DMS153 (cell line): ENCODE measurements at regions not wholly inside any gene's neighbourhood (a gene's known extent, or its start where the extent isn't known, plus 50 kb on each side); places are given as distances from the start of the nearest gene placed in this dataset.

ENCODE experiments used
- DNase-seq: peaks from one replicate; lab custom pipeline; 2025; lab: John Stamatoyannopoulos, UW

GRCh38 chr7:124692425-124692824 is 73.2 kb downstream of the GPR37 start:
- DNase-seq: no peak

GRCh38 chr7:124690840-124691239 is 74.8 kb downstream of the GPR37 start:
- DNase-seq: no peak

- DNase-seq: no peak
Observed at GRCh38 chr7:124689931-124690330, 75.7 kb downstream of the GPR37 start.

- no peak for DNase-seq
Observed at GRCh38 chr7:124689523-124689922, 76.1 kb downstream of the GPR37 start.

GRCh38 chr7:124688991-124689390 is 76.6 kb downstream of the GPR37 start:
- no peak for DNase-seq

DNA sequence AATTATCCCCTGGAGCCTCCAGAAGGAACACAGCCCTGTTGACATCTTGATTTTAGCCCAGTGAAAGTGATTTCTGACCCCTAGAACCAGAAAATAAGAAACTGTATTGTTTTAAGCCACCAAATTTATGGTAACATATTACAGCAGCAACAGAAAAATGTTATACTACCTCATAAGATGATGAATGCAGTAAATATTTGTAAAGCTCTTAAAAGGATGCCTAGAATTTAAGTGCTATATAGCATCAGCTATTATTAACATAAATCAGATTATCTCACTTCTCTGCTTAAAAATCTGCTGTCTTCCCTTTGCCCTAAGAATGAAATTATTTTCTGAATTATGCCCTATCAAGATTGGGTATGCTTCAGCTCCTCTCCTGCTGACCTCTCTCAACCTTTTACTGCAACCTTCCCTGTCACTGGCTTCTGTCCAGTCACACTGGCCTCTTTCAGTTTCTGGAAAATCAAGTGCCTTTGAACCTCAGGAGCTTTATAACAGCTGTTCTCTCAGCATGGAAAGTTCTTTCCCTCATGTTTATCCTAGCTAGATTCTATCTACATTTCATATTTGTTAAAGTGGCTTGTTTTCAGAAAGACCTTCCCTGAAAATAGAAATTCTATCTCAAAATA is 78.9 kb downstream of the GPR37 start:
- no peak for DNase-seq

- no peak for DNase-seq
Observed at GRCh38 chr7:124681946-124682345, 83.6 kb downstream of the GPR37 start.

DNA sequence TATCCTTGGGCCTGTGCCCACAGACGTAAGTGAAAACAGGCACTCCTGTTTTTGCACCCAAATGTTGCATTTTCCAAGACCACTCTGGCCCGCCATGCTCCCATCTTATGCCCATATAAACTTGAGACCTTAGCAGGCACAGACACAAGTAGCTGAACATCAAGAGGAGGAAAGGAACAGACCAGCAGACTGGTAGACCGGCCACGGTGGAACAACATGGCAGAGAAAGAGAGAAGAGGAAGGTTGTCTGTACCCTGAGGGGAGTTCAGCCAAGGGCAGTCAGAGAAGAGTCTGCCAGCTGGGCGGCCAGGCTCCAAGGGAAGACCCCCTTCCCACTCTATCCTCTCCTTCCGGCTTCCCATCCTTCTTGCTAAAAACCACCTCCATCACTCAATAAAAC is 85.3 kb downstream of the GPR37 start:
- no peak for DNase-seq

GRCh38 chr7:124679586-124680225 is 85.9 kb downstream of the GPR37 start:
- no peak for DNase-seq

GRCh38 chr7:124679146-124679545 is 86.4 kb downstream of the GPR37 start:
- DNase-seq: no peak

DNA sequence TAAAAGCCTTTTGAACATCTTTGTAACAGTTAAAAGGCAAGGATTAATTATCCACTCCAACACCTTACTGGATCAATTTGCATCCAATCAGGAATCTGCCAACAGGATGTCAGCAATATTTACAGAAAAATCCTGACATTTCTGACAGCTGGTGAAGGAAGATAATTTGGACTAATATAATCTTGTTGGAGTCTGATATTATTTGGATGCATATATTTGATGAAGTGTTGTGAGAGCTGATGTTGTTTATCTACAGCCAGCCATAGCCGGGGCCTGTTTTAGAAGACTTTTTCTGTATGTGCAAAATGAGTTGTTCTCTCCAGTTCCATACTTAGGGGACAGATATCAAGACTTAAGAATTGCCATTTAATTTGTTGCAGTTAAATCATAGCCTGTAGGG is 91.1 kb downstream of the GPR37 start:
- DNase-seq: no peak

- DNase-seq: no peak
Observed at GRCh38 chr7:124672011-124672410, 93.6 kb downstream of the GPR37 start.

DNA sequence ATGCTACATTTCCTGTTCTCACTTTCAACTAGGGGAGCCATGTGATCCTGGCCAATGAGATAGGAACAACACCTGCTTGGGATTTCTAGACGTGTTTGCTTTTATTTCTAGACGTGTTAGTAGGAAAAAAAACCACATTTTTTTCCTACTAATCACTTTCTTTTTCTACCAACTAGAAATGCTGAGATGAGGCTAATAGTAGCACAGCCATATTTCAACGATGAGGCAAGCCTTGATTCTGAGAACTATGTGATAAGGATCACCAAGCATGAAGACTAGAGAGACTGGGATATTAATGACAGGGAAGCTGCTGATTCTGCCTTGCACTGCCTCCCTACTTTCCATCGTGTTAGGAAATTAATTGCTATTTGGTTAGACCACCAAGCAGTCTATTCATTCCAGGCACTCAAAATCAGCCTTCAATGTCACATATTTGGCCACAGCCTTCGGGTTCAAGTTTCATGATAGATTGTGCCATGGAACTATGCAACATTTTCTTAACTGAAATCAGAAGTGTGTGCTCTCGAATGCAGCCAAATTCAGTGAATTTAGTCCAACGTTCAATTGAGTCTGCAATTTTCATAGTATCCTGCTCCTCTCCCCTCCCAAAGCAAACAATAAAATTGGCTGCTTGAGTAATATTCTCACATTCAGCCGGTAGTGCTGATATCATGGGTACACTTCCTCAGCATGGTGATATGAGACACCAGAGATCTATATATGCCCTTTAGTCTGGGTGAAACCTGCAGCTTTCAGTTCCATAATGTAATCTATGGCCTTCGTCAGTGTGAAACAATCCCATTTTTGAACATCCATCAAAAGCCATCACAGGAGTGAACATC is 98.1 kb downstream of the GPR37 start:
- peak; percentile 6 for DNase-seq

DNA sequence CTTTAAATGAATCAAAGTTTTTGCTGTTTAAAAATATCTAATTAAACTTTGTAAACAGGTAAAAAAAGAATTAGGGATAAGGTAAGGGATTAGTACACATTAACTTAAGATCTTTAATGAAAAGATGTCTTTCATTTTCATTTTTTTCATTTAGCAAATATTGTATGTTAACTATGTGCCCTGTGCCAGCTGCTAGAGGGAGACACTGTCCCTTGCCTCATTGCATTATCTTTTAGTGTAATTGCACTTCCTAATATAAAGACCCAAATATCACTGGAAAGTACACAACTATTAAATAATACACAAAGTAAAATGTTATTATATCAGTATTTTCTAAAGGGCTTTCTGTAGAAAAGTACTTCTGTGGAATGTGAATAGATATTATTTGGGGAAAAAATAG is 102.7 kb downstream of the GPR37 start:
- DNase-seq: no peak

DNA sequence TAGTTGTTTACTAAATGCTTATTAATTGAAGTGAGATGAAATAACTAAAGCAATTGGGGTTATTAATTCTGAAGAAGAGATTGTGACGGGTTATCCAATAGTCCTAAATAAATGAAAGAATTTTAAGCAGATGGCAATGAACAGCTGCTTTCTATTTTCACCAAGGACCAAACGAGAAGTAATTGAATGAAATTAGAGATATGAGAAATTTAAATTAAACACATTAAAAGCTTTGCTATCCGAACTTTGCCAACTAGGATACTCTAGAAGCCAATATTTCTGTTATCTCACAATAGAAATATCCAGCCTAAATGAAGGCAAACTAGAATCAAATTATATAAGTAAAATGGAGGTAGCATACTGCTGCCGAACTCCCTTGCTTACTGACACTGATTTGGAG is 103.2 kb downstream of the GPR37 start:
- DNase-seq: no peak

DNA sequence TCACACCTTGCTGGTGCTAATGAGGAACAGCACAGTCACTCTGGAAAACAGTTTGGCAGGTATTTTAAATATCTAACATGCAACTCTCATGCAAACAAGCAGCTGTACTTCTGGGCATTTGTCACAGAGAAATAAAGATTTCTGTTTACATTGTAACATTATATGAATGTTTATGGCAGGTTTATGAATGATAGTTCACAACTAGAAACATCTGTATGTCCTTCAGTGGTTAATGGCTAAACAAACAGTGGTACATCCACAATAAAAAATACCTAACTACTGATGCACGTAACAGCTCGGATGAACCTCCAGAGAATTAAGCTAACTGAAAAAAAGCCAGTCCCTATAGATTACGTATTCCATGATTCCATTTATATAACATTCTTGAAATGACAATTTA is 109.6 kb downstream of the GPR37 start:
- DNase-seq: peak; percentile 87

- DNase-seq: no peak
Observed at GRCh38 chr7:124652237-124652636, 113.4 kb downstream of the GPR37 start.

GRCh38 chr7:124651136-124651535 is 114.5 kb downstream of the GPR37 start:
- no peak for DNase-seq

DNA sequence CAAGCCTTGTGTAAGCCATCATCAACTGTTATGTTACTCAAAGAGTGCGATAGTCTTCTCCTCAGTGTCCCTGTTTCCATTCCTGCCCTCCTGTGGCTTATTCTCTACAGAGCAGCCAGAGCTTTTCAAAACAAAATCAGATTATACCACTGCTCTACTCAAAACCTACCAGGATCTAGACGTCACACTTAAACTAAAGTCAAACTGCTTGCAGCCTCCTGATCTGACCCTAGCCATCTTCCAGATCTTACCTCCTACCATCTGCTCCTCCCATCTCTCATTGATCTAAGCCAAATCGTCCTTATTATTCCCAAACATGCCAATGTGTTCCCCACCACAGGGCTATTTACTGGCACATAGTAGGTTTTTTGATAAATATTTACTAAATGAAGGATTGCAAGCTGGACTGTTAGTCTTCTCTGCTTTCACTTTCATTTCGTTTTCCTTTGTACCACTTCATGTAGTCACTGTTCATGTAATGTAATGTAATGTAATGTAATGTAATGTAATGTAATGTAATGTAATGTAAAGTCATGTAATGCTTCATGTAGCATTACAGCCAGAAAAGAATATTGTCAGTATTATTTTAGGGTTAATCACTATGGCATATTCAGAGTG is 116.1 kb downstream of the GPR37 start:
- DNase-seq: no peak

GRCh38 chr7:124647630-124648306 is 117.8 kb downstream of the GPR37 start:
- no peak for DNase-seq

- no peak for DNase-seq
Observed at GRCh38 chr7:124645704-124646103, 119.9 kb downstream of the GPR37 start.

GRCh38 chr7:124643311-124643811 is 122.2 kb downstream of the GPR37 start:
- DNase-seq: no peak
